Stomach (tissue), 8 donors: ENCODE measurements at regions not wholly inside any gene's neighbourhood (a gene's known extent, or its start where the extent isn't known, plus 50 kb on each side); places are given as distances from the start of the nearest gene placed in this dataset.
"Not testable (repeated sequence)": the region's sequence is repeated elsewhere in the genome, so short reads cannot be mapped to it uniquely, and the experiment has no call there.

Experiments used
- DNase-seq, 2 donors: peaks; one replicate each; pipeline versions ENCODE4 v3.0.0 to v3.0.0-alpha.2; 2013 to 2019
- H3K27ac ChIP-seq, 5 donors: fragments of 200-600 bp in 4 of 5; sonication (generic) in 4 of 5; one replicate each; pipeline ENCODE4 v1.5.1; 2013 to 2019; ENCODE audit warnings: mild to moderate bottlenecking in 1 of 5, moderate library complexity in 1 of 5
- H3K27me3 ChIP-seq, 3 donors: fragments of 200-600 bp; sonication (generic); one replicate each; pipeline ENCODE4 v1.5.1; 2017 to 2019; ENCODE audit warnings: mixed run types in 1 of 3
- H3K36me3 ChIP-seq, 4 donors: fragments of 200-600 bp; sonication (generic); 1 replicate in 3 of 4; 2 replicates in 1 of 4; pipeline ENCODE4 v1.5.1; 2016 to 2019
- H3K4me1 ChIP-seq, 4 donors: fragments of 200-600 bp; sonication (generic); one replicate each; pipeline ENCODE4 v1.5.1; 2016 to 2019
- H3K4me3 ChIP-seq, 4 donors: fragments of 200-600 bp; sonication (generic) in 3 of 4; one replicate each; pipeline ENCODE4 v1.5.1; 2016 to 2019; ENCODE audit warnings: mild to moderate bottlenecking in 1 of 4
- H3K9me3 ChIP-seq, 4 donors: fragments of 200-600 bp; sonication (generic); one replicate each; pipeline ENCODE4 v1.5.1; 2016 to 2019
- EP300 ChIP-seq: sonication (generic); formaldehyde crosslinking; IDR thresholded peaks from one replicate; pipeline ENCODE4 v1.6.1; 2017; ENCODE audit warnings: antibody characterized with exemption
- POLR2A ChIP-seq, 4 donors: fragments of 450-650 bp; IDR thresholded peaks; one replicate each; pipeline ENCODE4 v1.6.1; 2016; ENCODE audit warnings: antibody characterized with exemption in 4 of 4, control low read depth in 2 of 4, mild to moderate bottlenecking in 1 of 4, moderate library complexity in 1 of 4
- POLR2AphosphoS5 ChIP-seq, 3 donors: sonication (generic); formaldehyde crosslinking; IDR thresholded peaks; one replicate each; pipeline ENCODE4 v1.6.1; 2016; ENCODE audit warnings: antibody characterized with exemption in 3 of 3
- WGBS, 5 donors: extraction: QIAGEN DNeasy Blood & Tissue Kit in 3 of 5; methylation state at CpG; one replicate each; pipeline versions ENCODE4 v1.1.5 to v1.1.7; 2013 to 2018; 5-methylcytosine and 5-hydroxymethylcytosine counted together
- intact Hi-C: fragments of 100-400 bp; cut with DNase I; formaldehyde crosslinking; loops from one replicate; pipeline ENCODE4 v1.15.1; 2023; ENCODE audit warnings: low total_unique reads
- TF ChIP-seq, protein P1 (sequence below), 7 experiments: fragments of 450-650 bp in 4 of 7; fragments of 200-600 bp in 3 of 7; sonication (generic) in 3 of 7; IDR thresholded peaks; one replicate each; pipeline ENCODE4 v1.5.1; 2016 to 2019; ENCODE audit warnings: antibody characterized with exemption in 7 of 7, control low read depth in 2 of 7, mild to moderate bottlenecking in 1 of 7
- donor health status: healthy with polysubstance abuse.
- donor health status: Bipolar disorder and iron deficiency.
- donor health status: healthy.

DNA sequence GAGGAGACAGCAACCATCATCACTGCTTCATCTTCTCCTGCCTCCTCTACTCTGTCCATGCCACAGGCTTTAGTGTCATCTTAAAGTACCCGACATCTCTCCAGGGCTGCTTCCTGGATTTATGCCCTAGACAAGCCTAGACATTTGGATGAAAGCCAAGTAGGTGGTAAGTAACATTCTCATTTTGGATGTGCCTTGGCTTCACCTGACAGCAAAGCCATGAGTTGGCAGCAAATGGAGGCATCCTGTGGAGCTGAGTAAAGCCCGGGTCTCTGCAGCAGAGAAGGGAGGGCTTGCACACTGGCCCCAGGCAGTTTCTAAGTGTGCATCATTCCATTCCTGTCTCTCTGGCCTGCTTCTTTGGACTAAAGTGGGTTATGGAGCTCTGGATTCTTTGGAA, 299.1 kb downstream of the DMAC1 start:
- intact Hi-C loops = no loop called here
- Histone ChIP-seq H3K27ac (no peak overlapping the region), H3K9me3 (no peaks in the 10 kb centered on the region), H3K4me3 (no peak overlapping the region), H3K4me1 (no peaks in the 10 kb centered on the region), H3K36me3 (no peaks in the 10 kb centered on the region), H3K27me3 (no peaks in the 10 kb centered on the region)
- 65 to 80% (median 77%) methylated on average over 2 of the region's 2 CpGs for WGBS, 5 donors
- TF ChIP-seq EP300 = no peak
- TF ChIP-seq POLR2AphosphoS5 (IDR thresholded peaks at IDR 0.05) = no peak
- TF ChIP-seq, protein P1, sequence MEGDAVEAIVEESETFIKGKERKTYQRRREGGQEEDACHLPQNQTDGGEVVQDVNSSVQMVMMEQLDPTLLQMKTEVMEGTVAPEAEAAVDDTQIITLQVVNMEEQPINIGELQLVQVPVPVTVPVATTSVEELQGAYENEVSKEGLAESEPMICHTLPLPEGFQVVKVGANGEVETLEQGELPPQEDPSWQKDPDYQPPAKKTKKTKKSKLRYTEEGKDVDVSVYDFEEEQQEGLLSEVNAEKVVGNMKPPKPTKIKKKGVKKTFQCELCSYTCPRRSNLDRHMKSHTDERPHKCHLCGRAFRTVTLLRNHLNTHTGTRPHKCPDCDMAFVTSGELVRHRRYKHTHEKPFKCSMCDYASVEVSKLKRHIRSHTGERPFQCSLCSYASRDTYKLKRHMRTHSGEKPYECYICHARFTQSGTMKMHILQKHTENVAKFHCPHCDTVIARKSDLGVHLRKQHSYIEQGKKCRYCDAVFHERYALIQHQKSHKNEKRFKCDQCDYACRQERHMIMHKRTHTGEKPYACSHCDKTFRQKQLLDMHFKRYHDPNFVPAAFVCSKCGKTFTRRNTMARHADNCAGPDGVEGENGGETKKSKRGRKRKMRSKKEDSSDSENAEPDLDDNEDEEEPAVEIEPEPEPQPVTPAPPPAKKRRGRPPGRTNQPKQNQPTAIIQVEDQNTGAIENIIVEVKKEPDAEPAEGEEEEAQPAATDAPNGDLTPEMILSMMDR (IDR thresholded peaks at IDR 0.05) = no peak
- no peak for TF ChIP-seq POLR2A (IDR thresholded peaks at IDR 0.05)
- no peak for DNase-seq

DNA sequence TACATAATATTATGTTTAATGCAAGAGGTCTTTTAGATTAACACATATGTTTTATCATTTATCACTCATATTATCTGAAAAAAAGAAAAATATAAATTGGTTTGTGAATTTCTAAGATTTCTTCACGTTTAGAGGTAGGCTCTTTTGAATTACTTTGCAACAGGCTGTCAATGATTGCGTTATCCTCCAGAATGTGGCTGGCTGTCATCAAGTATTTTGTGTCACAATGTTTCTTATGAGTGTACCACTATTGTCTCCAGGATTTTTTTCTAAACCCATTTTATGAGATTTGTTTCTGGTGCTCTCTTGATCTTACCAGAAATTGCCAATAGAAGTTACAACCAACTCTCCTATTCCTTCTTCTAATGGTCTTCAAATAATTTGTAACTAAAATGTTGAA, 307.9 kb downstream of the DMAC1 start:
- Histone ChIP-seq H3K27me3 (no peaks in the 10 kb centered on the region), H3K27ac (no peak overlapping the region), H3K4me3 (no peak overlapping the region), H3K36me3 (no peaks in the 10 kb centered on the region), H3K9me3 (no peaks in the 10 kb centered on the region), H3K4me1 (no peaks in the 10 kb centered on the region)
- DNase-seq = no peak
- intact Hi-C loops = no loop called here
- TF ChIP-seq POLR2A (IDR thresholded peaks at IDR 0.05) (no peak), POLR2AphosphoS5 (IDR thresholded peaks at IDR 0.05) (no peak), EP300 (no peak)
- TF ChIP-seq, protein P1 (IDR thresholded peaks at IDR 0.05) = no peak
- 72 to 93% (median 75%) methylated on average over 2 of the region's 2 CpGs for WGBS, 5 donors

DNA sequence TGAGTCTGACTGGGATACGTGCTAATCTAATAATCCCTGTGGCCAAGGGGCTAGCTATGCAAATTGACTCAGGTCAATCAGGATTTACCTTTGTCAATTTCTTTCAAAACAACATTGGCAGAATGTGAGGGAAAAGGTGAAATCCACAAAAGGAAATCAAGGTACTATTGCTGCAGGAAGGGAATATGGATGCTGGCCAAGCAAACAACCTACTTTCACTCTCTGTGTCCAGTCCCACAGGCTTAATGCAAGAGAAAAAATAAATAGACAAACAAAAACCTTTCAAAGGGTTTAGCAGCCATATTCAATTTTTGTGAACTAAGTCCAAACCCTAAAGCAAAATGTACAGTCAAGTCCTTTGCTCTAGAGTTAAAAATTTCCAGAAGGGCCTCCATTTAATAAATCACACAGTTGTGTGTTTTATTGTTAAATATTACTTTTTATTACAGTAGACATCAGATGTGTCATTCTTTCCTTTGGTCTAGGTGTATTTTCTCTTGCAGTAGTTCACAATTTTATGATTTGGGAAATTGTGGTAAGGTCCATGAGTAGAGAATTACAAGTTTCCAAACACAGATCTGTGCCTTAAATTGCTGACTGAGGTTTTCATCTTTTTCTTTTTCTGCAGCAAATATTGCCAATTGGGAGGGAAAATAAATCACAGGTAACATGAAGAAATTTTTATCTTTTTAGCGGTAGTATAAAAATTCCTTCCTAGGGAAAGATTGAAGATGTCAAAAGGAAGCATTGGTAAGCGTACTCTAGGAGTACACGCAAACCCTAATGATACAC, 309.1 kb downstream of the DMAC1 start:
- intact Hi-C loops = no loop called here
- no peaks in the 10 kb centered on the region for H3K36me3 ChIP-seq
- H3K4me1 ChIP-seq = no peaks in the 10 kb centered on the region
- H3K4me3 ChIP-seq = no peak overlapping the region
- no peaks in the 10 kb centered on the region for H3K9me3 ChIP-seq
- H3K27me3 ChIP-seq = no peaks in the 10 kb centered on the region
- H3K27ac ChIP-seq = no peak overlapping the region
- TF ChIP-seq EP300 (no peak), POLR2A (IDR thresholded peaks at IDR 0.05) (no peak), POLR2AphosphoS5 (IDR thresholded peaks at IDR 0.05) (no peak)
- TF ChIP-seq, protein P1 (IDR thresholded peaks at IDR 0.05) = no peak
- 82 to 91% (median 86%) methylated on average over 4 of the region's 4 CpGs for WGBS, 5 donors
- no peak for DNase-seq

DNA sequence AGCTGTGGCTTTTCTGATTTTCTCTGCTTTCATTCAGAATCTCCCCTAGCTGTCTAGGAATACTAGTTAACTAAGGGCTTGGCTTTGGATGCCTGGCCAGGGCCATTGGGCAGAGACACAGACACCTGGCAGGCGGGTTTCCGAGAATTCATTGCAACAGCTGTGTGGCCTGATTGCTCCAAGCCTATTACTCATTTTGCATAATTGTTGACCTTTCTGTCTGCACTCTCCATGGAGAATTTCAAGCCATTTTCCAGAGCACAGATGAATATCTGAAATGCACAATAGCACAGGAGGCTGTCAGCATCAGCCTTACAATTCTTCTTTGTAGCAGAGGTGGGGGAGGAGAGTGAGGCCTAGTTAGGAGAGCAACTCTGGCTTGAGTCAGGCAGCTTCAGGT, 310.5 kb downstream of the DMAC1 start:
- Histone ChIP-seq H3K27ac (no peak overlapping the region), H3K27me3 (no peaks in the 10 kb centered on the region), H3K9me3 (no peaks in the 10 kb centered on the region), H3K4me3 (no peak overlapping the region), H3K4me1 (no peaks in the 10 kb centered on the region), H3K36me3 (no peaks in the 10 kb centered on the region)
- TF ChIP-seq EP300 = no peak
- no peak for TF ChIP-seq POLR2A (IDR thresholded peaks at IDR 0.05)
- TF ChIP-seq, protein P1 (IDR thresholded peaks at IDR 0.05) = no peak
- no peak for TF ChIP-seq POLR2AphosphoS5 (IDR thresholded peaks at IDR 0.05)
- 59 to 87% (median 72%) methylated on average over 2 of the region's 2 CpGs for whole genome bisulfite sequencing, 5 donors
- intact Hi-C loops = no loop called here
- peak in 1 of 2 donors; percentile 34 for DNase-seq

DNA sequence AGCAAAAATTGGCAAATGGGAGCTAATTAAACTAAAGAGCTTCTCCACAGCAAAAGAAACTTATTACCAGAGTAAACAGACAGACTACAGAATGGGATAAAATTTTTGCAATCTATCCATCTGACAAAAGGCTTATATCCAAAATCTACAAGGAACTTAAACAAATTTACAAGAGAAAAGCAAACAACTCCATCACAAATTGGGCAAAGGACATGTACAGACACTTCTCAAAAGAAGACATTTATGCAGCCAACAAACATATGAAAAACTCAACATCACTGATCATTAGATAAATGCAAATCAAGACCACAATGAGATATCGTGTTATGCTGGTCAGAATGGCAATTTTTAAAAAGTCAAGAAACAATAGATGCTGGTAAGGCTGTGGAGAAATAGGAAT, 315.6 kb downstream of the DMAC1 start:
- H3K4me1 ChIP-seq, H3K9me3 ChIP-seq, H3K36me3 ChIP-seq, intact Hi-C loops, H3K4me3 ChIP-seq, DNase-seq, H3K27me3 ChIP-seq, H3K27ac ChIP-seq: not testable (repeated sequence)
- 51 to 82% (median 66%) methylated on average over 1 of the region's 1 CpG for WGBS, 5 donors
